OCI-M2 (cell line): ENCODE measurements at regions not wholly inside any gene's neighbourhood (a gene's known extent, or its start where the extent isn't known, plus 50 kb on each side); places are given as distances from the start of the nearest gene placed in this dataset.
A peak's percentile ranks its signal among the peaks of the same experiment; 100 is the strongest.

Experiments
- DNase-seq: peaks from one replicate; lab custom pipeline; 2025; ENCODE audit not compliant: unreplicated experiment; lab: John Stamatoyannopoulos, UW

GRCh38 chr2:17306706-17307105 is 211.5 kb downstream of the RAD51AP2 start:
- DNase-seq, result no peak

GRCh38 chr2:17306219-17306618 is 212.0 kb downstream of the RAD51AP2 start:
- DNase-seq, result no peak

GRCh38 chr2:17303521-17303920 is 214.7 kb downstream of the RAD51AP2 start:
- DNase-seq, result no peak

- DNase-seq, result no peak
Observed at GRCh38 chr2:17303054-17303453, 215.2 kb downstream of the RAD51AP2 start.

GRCh38 chr2:17302281-17302680 is 216.0 kb downstream of the RAD51AP2 start:
- DNase-seq, result no peak

- no peak for DNase-seq
Observed at GRCh38 chr2:17301437-17301836, 216.8 kb downstream of the RAD51AP2 start.

- no peak for DNase-seq
Observed at GRCh38 chr2:17299891-17300540, 218.2 kb downstream of the RAD51AP2 start.

GRCh38 chr2:17298453-17298852 is 219.8 kb downstream of the RAD51AP2 start:
- no peak for DNase-seq

GRCh38 chr2:17296686-17297085 is 221.6 kb downstream of the RAD51AP2 start:
- DNase-seq, result no peak

GRCh38 chr2:17289669-17290068 is 228.6 kb downstream of the RAD51AP2 start:
- no peak for DNase-seq

GRCh38 chr2:17287183-17287582 is 231.1 kb downstream of the RAD51AP2 start:
- no peak for DNase-seq

- DNase-seq, result no peak
Observed at GRCh38 chr2:17282826-17283225, 235.4 kb downstream of the RAD51AP2 start.

- no peak for DNase-seq
Observed at GRCh38 chr2:17282245-17282644, 236.0 kb downstream of the RAD51AP2 start.

GRCh38 chr2:17276220-17276619 is 242.0 kb downstream of the RAD51AP2 start:
- DNase-seq, result no peak

GRCh38 chr2:17272652-17273525 is 245.4 kb downstream of the RAD51AP2 start:
- DNase-seq, result no peak

GRCh38 chr2:17272170-17272569 is 246.1 kb downstream of the RAD51AP2 start:
- no peak for DNase-seq

- no peak for DNase-seq
Observed at GRCh38 chr2:17271416-17271815, 246.8 kb downstream of the RAD51AP2 start.

GRCh38 chr2:17270894-17271293 is 247.3 kb downstream of the RAD51AP2 start:
- DNase-seq, result peak; percentile 56

GRCh38 chr2:17263570-17263968 is 254.7 kb downstream of the RAD51AP2 start:
- DNase-seq, result no peak

- DNase-seq, result no peak
Observed at GRCh38 chr2:17262854-17263569, 255.2 kb downstream of the RAD51AP2 start.

- no peak for DNase-seq
Observed at GRCh38 chr2:17259613-17260012, 258.6 kb downstream of the RAD51AP2 start.

- no peak for DNase-seq
Observed at GRCh38 chr2:17258861-17259260, 259.4 kb downstream of the RAD51AP2 start.
